Naive thymus-derived CD8-positive, alpha-beta T cell (primary cell): ENCODE measurements at regions not wholly inside any gene's neighbourhood (a gene's known extent, or its start where the extent isn't known, plus 50 kb on each side); places are given as distances from the start of the nearest gene placed in this dataset.

ENCODE experiments used
- ATAC-seq, 2 donors: fragments of 150-1000 bp; cut with Tn5 transposase in 1 of 2; sonication (Bioruptor Pico), chemical (Tn5 transposase) in 1 of 2; 1 replicate in 1 of 2; 2 replicates in 1 of 2; pipeline ENCODE4 v1.10.0; 2021; ENCODE audit warnings: mild to moderate bottlenecking in 2 of 2, moderate library complexity in 2 of 2
- POLR2A ChIA-PET: fragments of 350-600 bp; sonication (Branson Sonifier 250); formaldehyde crosslinking; loops from one replicate; lab custom pipeline; 2021; ENCODE audit warnings: antibody characterized with exemption; lab: Charles Lee
- DNase-seq, 10 donors: peaks; one replicate each; pipeline versions ENCODE4 v3.0.0 to v3.0.0-alpha.2; 2020 to 2022
- H3K27ac Mint-ChIP-seq, 10 donors: one replicate each; pipeline ENCODE4 v1.8.0; 2020 to 2022; ENCODE audit warnings: mild to moderate bottlenecking in 10 of 10, mixed read lengths in 10 of 10, moderate library complexity in 4 of 10, inconsistent platforms in 1 of 10
- H3K27me3 Mint-ChIP-seq, 5 donors: one replicate each; pipeline ENCODE4 v1.8.0; 2021 to 2022; ENCODE audit warnings: mixed read lengths in 5 of 5
- H3K36me3 Mint-ChIP-seq, 3 donors: one replicate each; pipeline ENCODE4 v1.8.0; 2020 to 2022; ENCODE audit warnings: mixed read lengths in 3 of 3, mild to moderate bottlenecking in 2 of 3, inconsistent platforms in 1 of 3
- H3K4me1 Mint-ChIP-seq, 4 donors: one replicate each; pipeline ENCODE4 v1.8.0; 2021 to 2022; ENCODE audit warnings: mixed read lengths in 4 of 4
- H3K4me3 Mint-ChIP-seq, 10 donors: one replicate each; pipeline ENCODE4 v1.8.0; 2020 to 2022; ENCODE audit warnings: mild to moderate bottlenecking in 10 of 10, mixed read lengths in 10 of 10, moderate library complexity in 6 of 10, inconsistent platforms in 1 of 10
- H3K9me3 Mint-ChIP-seq, 9 donors: one replicate each; pipeline ENCODE4 v1.8.0; 2020 to 2022; ENCODE audit warnings: mixed read lengths in 9 of 9, mild to moderate bottlenecking in 3 of 9, inconsistent platforms in 1 of 9, moderate library complexity in 1 of 9

GRCh38 chr2:30310371-30310770 is 79.0 kb downstream of the LBH start:
- no peaks in the 10 kb centered on the region for H3K27me3 Mint-ChIP-seq
- H3K27ac Mint-ChIP-seq, result peak overlapping the region in 8 of 10 donors; percentile 31 to 87 (median 84)
- peaks cover 0 to 4% (median 0%) of the 10 kb centered on the region in 3 donors for H3K36me3 Mint-ChIP-seq
- POLR2A ChIA-PET, result interaction anchor here (0.6 to 1.9 kb wide), 7 partner anchors 25 to 112 kb away, joined by 3 to 6 read pairs (median 3); no protein-coding TSS in a partner anchor
- peaks cover 0 to 9% (median 3%) of the 10 kb centered on the region in 9 donors for H3K9me3 Mint-ChIP-seq
- ATAC-seq (no peak), DNase-seq (no peak)
- H3K4me3 Mint-ChIP-seq, result peak overlapping the region in 7 of 10 donors; percentile 5 to 70 (median 52)
- peaks cover 20 to 62% (median 57%) of the 10 kb centered on the region in 4 donors for H3K4me1 Mint-ChIP-seq

- ATAC-seq, result peak; percentile 32 to 47
- Mint-ChIP-seq H3K36me3 (peaks cover 0 to 4% (median 0%) of the 10 kb centered on the region in 3 donors), H3K4me3 (peak overlapping the region in 9 of 10 donors; percentile 6 to 70 (median 52)), H3K27ac (peak overlapping the region; percentile 16 to 87 (median 76)), H3K4me1 (peaks cover 24 to 64% (median 62%) of the 10 kb centered on the region in 4 donors), H3K9me3 (peaks cover 0 to 9% (median 3%) of the 10 kb centered on the region in 9 donors), H3K27me3 (no peaks in the 10 kb centered on the region)
- DNase-seq, result peak in 1 of 10 donors; percentile 19
- POLR2A ChIA-PET, result interaction anchor here (0.6 to 1.4 kb wide), 4 partner anchors 26 to 112 kb away, joined by 3 to 6 read pairs (median 4); no protein-coding TSS in a partner anchor
Observed at GRCh38 chr2:30310955-30311354, 79.6 kb downstream of the LBH start.

- H3K9me3 Mint-ChIP-seq, result peaks cover 0 to 9% (median 3%) of the 10 kb centered on the region in 9 donors
- no peak for DNase-seq
- H3K27me3 Mint-ChIP-seq, result no peaks in the 10 kb centered on the region
- peak overlapping the region in 6 of 10 donors; percentile 4 to 81 (median 56) for H3K27ac Mint-ChIP-seq
- H3K4me3 Mint-ChIP-seq, result peak overlapping the region in 2 of 10 donors; percentile 6 to 18
- POLR2A ChIA-PET, result interaction anchor here (0.7 to 1.4 kb wide), 2 partner anchors 25 to 71 kb away, joined by 3 to 6 read pairs; no protein-coding TSS in a partner anchor
- no peak for ATAC-seq
- peaks cover 0 to 4% (median 0%) of the 10 kb centered on the region in 3 donors for H3K36me3 Mint-ChIP-seq
- H3K4me1 Mint-ChIP-seq, result peaks cover 24 to 72% (median 68%) of the 10 kb centered on the region in 4 donors
Observed at GRCh38 chr2:30311711-30312110, 80.4 kb downstream of the LBH start.

GRCh38 chr2:30312916-30313315 is 81.6 kb downstream of the LBH start:
- Mint-ChIP-seq H3K27ac (peak overlapping the region; percentile 42 to 89 (median 74)), H3K36me3 (peaks cover 0 to 4% (median 0%) of the 10 kb centered on the region in 3 donors), H3K27me3 (no peaks in the 10 kb centered on the region), H3K4me1 (peaks cover 28 to 79% (median 73%) of the 10 kb centered on the region in 4 donors), H3K4me3 (peak overlapping the region in 1 of 10 donors; percentile 27), H3K9me3 (peaks cover 0 to 9% (median 3%) of the 10 kb centered on the region in 9 donors)
- DNase-seq (no peak), ATAC-seq (no peak)
- POLR2A ChIA-PET, result interaction anchor here (0.9 to 1.0 kb wide), 3 partner anchors 28 to 80 kb away, joined by 3 to 4 read pairs (median 3); no protein-coding TSS in a partner anchor

- Mint-ChIP-seq H3K36me3 (peaks cover 0 to 4% (median 0%) of the 10 kb centered on the region in 3 donors), H3K27ac (peak overlapping the region; percentile 47 to 99 (median 96)), H3K9me3 (peaks cover 0 to 9% (median 3%) of the 10 kb centered on the region in 9 donors), H3K4me1 (peaks cover 26 to 69% (median 64%) of the 10 kb centered on the region in 4 donors), H3K27me3 (no peaks in the 10 kb centered on the region), H3K4me3 (peak overlapping the region in 7 of 10 donors; percentile 32 to 81 (median 49))
- DNase-seq (no peak), ATAC-seq (no peak)
- POLR2A ChIA-PET, result interaction anchor here (0.6 to 4.5 kb wide), 9 partner anchors 9 to 107 kb away, joined by 3 to 16 read pairs (median 4); partner anchors contain the start of gene LBH
Observed at GRCh38 chr2:30314981-30315380, 83.6 kb downstream of the LBH start.

GRCh38 chr2:30315391-30316063 is 84.2 kb downstream of the LBH start:
- DNase-seq, result peak in 6 of 10 donors; percentile 18 to 58 (median 44)
- peaks cover 26 to 67% (median 58%) of the 10 kb centered on the region in 4 donors for H3K4me1 Mint-ChIP-seq

GRCh38 chr2:30316408-30316807 is 85.1 kb downstream of the LBH start:
- POLR2A ChIA-PET, result interaction anchor here (0.7 to 4.5 kb wide), 4 partner anchors 17 to 105 kb away, joined by 3 to 16 read pairs (median 4); no protein-coding TSS in a partner anchor
- Mint-ChIP-seq H3K27ac (peak overlapping the region; percentile 47 to 99 (median 96)), H3K27me3 (no peaks in the 10 kb centered on the region), H3K4me3 (peak overlapping the region in 7 of 10 donors; percentile 3 to 81 (median 72)), H3K4me1 (peaks cover 21 to 66% (median 57%) of the 10 kb centered on the region in 4 donors), H3K9me3 (peaks cover 0 to 9% (median 3%) of the 10 kb centered on the region in 9 donors), H3K36me3 (peaks cover 0 to 4% (median 0%) of the 10 kb centered on the region in 3 donors)
- ATAC-seq (no peak), DNase-seq (no peak)

More at GRCh38 chr2:30315391-30316063, 84.2 kb downstream of the LBH start:
- H3K36me3 Mint-ChIP-seq, result peaks cover 0 to 4% (median 0%) of the 10 kb centered on the region in 3 donors
- H3K27me3 Mint-ChIP-seq, result no peaks in the 10 kb centered on the region
- POLR2A ChIA-PET, result interaction anchor here (0.8 to 4.5 kb wide), 9 partner anchors 9 to 106 kb away, joined by 3 to 16 read pairs (median 4); partner anchors contain the start of gene LBH
- peak overlapping the region in 9 of 10 donors; percentile 34 to 81 (median 77) for H3K4me3 Mint-ChIP-seq
- peak overlapping the region; percentile 47 to 99 (median 96) for H3K27ac Mint-ChIP-seq
- peaks cover 0 to 9% (median 3%) of the 10 kb centered on the region in 9 donors for H3K9me3 Mint-ChIP-seq
- ATAC-seq, result peak; percentile 82 to 91

- POLR2A ChIA-PET, result no interaction called here
- H3K27me3 Mint-ChIP-seq, result no peaks in the 10 kb centered on the region
- ATAC-seq (no peak), DNase-seq (no peak)
- peaks cover 25 to 70% (median 56%) of the 10 kb centered on the region in 4 donors for H3K4me1 Mint-ChIP-seq
- no peak overlapping the region for H3K4me3 Mint-ChIP-seq
- peak overlapping the region in 4 of 10 donors; percentile 38 to 82 (median 52) for H3K27ac Mint-ChIP-seq
- peaks cover 0 to 4% (median 0%) of the 10 kb centered on the region in 3 donors for H3K36me3 Mint-ChIP-seq
- peaks cover 0 to 9% (median 3%) of the 10 kb centered on the region in 9 donors for H3K9me3 Mint-ChIP-seq
Observed at GRCh38 chr2:30318987-30319782, 87.9 kb downstream of the LBH start.

- POLR2A ChIA-PET, result interaction anchor here (0.7 to 0.8 kb wide), 3 partner anchors 14 to 40 kb away, joined by 3 read pairs; no protein-coding TSS in a partner anchor
Observed at GRCh38 chr2:30321466-30321865, 90.1 kb downstream of the LBH start.

GRCh38 chr2:30323499-30323898 is 92.2 kb downstream of the LBH start:
- no peaks in the 10 kb centered on the region for H3K36me3 Mint-ChIP-seq
- H3K4me1 Mint-ChIP-seq, result peaks cover 17 to 56% (median 43%) of the 10 kb centered on the region in 4 donors
- no peaks in the 10 kb centered on the region for H3K9me3 Mint-ChIP-seq
- no peak for ATAC-seq
- POLR2A ChIA-PET, result interaction anchor here (0.8 to 3.0 kb wide), 5 partner anchors 10 to 91 kb away, joined by 3 to 24 read pairs (median 7); no protein-coding TSS in a partner anchor
- H3K27ac Mint-ChIP-seq, result peak overlapping the region in 7 of 10 donors; percentile 22 to 87 (median 60)
- H3K27me3 Mint-ChIP-seq, result no peaks in the 10 kb centered on the region
- no peak for DNase-seq
- H3K4me3 Mint-ChIP-seq, result no peak overlapping the region

More at GRCh38 chr2:30321466-30321865, 90.1 kb downstream of the LBH start:
- no peak for DNase-seq
- peak overlapping the region in 6 of 10 donors; percentile 1 to 75 (median 14) for H3K27ac Mint-ChIP-seq
- H3K4me1 Mint-ChIP-seq, result peaks cover 21 to 67% (median 55%) of the 10 kb centered on the region in 4 donors
- no peaks in the 10 kb centered on the region for H3K36me3 Mint-ChIP-seq
- H3K9me3 Mint-ChIP-seq, result no peaks in the 10 kb centered on the region
- H3K4me3 Mint-ChIP-seq, result no peak overlapping the region
- H3K27me3 Mint-ChIP-seq, result no peaks in the 10 kb centered on the region
- ATAC-seq, result no peak

GRCh38 chr2:30324245-30324908 is 93.0 kb downstream of the LBH start:
- peak overlapping the region in 9 of 10 donors; percentile 11 to 89 (median 66) for H3K27ac Mint-ChIP-seq
- no peaks in the 10 kb centered on the region for H3K27me3 Mint-ChIP-seq
- POLR2A ChIA-PET, result interaction anchor here (0.5 to 3.0 kb wide), 10 partner anchors 9 to 373 kb away, joined by 3 to 24 read pairs (median 3); no protein-coding TSS in a partner anchor
- ATAC-seq (peak in 1 of 2 donors; percentile 22), DNase-seq (no peak)
- H3K9me3 Mint-ChIP-seq, result no peaks in the 10 kb centered on the region
- H3K36me3 Mint-ChIP-seq, result no peaks in the 10 kb centered on the region
- H3K4me1 Mint-ChIP-seq, result peaks cover 15 to 53% (median 43%) of the 10 kb centered on the region in 4 donors
- H3K4me3 Mint-ChIP-seq, result peak overlapping the region in 3 of 10 donors; percentile 42 to 52 (median 47)
